Lung (tissue), 11 donors: ENCODE measurements at regions not wholly inside any gene's neighbourhood (a gene's known extent, or its start where the extent isn't known, plus 50 kb on each side); places are given as distances from the start of the nearest gene placed in this dataset.

Experiments
- ATAC-seq: fragments of 200-7000 bp; cut with Tn5 transposase; one replicate; pipeline ENCODE4 v1.9.1; 2020; ENCODE audit warnings: moderate number of reproducible peaks; ENCODE audit not compliant: insufficient read depth, low FRiP score
- DNase-seq, 3 donors: peaks; one replicate each; pipeline ENCODE4 v3.0.0-alpha.2; 2013 to 2017
- H3K27ac ChIP-seq, 2 donors: one replicate each; pipeline ENCODE4 v1.5.1; 2013; ENCODE audit warnings: mild to moderate bottlenecking in 2 of 2, moderate library complexity in 2 of 2, control low read depth in 1 of 2, inconsistent platforms in 1 of 2, low read depth in 1 of 2, low read length in 1 of 2
- H3K27me3 ChIP-seq, 3 donors: one replicate each; pipeline ENCODE4 v1.5.1; 2013; ENCODE audit warnings: low read length in 2 of 3; ENCODE audit not compliant: control insufficient read depth in 3 of 3, insufficient read depth in 3 of 3
- H3K36me3 ChIP-seq, 4 donors: one replicate each; pipeline ENCODE4 v1.5.1; 2013; ENCODE audit warnings: low read length in 4 of 4, mild to moderate bottlenecking in 1 of 4, moderate library complexity in 1 of 4; ENCODE audit not compliant: control insufficient read depth in 4 of 4, insufficient read depth in 4 of 4
- H3K4me1 ChIP-seq, 5 donors: one replicate each; pipeline ENCODE4 v1.5.1; 2013; ENCODE audit warnings: low read length in 5 of 5, mild to moderate bottlenecking in 2 of 5, moderate library complexity in 1 of 5; ENCODE audit not compliant: control insufficient read depth in 5 of 5, insufficient read depth in 5 of 5
- H3K4me3 ChIP-seq: one replicate; pipeline ENCODE4 v1.5.1; 2013; ENCODE audit warnings: mild to moderate bottlenecking, control low read depth, moderate library complexity
- H3K9ac ChIP-seq, 2 donors: one replicate each; pipeline ENCODE4 v1.5.1; 2013; ENCODE audit warnings: low read length in 2 of 2, control low read depth in 1 of 2; ENCODE audit not compliant: insufficient read depth in 1 of 2
- H3K9me3 ChIP-seq, 4 donors: one replicate each; pipeline ENCODE4 v1.5.1; 2013; ENCODE audit warnings: low read length in 3 of 4, mild to moderate bottlenecking in 1 of 4, moderate library complexity in 1 of 4; ENCODE audit not compliant: control insufficient read depth in 4 of 4, insufficient read depth in 3 of 4
- WGBS, 2 donors: extraction: QIAGEN DNeasy Blood & Tissue Kit; methylation state at CpG; one replicate each; pipeline ENCODE4 v1.1.7; 2013; 5-methylcytosine and 5-hydroxymethylcytosine counted together
- TF ChIP-seq, protein P1 (sequence below): IDR thresholded peaks from 2 replicates; pipeline ENCODE4 v1.5.1; 2012; ENCODE audit warnings: mild to moderate bottlenecking; ENCODE audit errors: control extremely low read depth, extremely low read depth
- donor health status: control.
- donor health status: control.
- donor health status: Bipolar disorder and iron deficiency.
- donor health status: healthy.
- donor health status: DM: yes; HTN: yes; CAD: no.

DNA sequence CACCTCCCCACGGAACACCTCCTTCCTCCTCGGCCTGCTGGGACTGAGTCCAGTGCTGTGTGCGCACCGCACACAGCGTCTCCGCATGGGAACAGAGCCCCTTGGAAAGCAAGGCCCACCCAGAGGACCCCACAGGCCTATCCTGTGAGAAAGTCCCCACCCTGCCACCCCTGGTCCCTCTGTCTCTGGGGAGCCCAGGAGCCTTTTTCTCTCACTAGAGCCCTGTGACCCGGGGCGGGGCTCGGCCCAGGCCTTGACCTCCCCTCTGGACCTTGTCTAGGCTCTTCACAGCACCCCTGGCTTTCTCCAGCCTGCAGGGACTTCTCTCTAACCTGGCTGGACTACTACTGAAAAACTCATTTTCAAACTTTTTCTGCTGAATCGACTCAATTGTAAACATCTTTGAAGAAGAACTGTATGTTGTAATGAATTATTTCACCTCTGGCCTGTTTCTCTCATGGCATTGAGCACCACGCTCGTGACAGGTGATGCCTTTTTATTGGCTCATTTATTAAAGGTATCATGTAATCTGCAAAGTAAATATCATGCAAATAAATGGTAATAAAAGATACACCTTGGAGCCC lies 89.2 kb downstream of the IRX1 start:
- Histone ChIP-seq H3K27me3 (no peaks in the 10 kb centered on the region), H3K4me3 (no peak overlapping the region), H3K4me1 (peaks cover 0 to 3% (median 0%) of the 10 kb centered on the region in 5 donors), H3K27ac (no peak overlapping the region), H3K9ac (no peak overlapping the region), H3K9me3 (no peaks in the 10 kb centered on the region), H3K36me3 (no peaks in the 10 kb centered on the region)
- TF ChIP-seq, protein P1, sequence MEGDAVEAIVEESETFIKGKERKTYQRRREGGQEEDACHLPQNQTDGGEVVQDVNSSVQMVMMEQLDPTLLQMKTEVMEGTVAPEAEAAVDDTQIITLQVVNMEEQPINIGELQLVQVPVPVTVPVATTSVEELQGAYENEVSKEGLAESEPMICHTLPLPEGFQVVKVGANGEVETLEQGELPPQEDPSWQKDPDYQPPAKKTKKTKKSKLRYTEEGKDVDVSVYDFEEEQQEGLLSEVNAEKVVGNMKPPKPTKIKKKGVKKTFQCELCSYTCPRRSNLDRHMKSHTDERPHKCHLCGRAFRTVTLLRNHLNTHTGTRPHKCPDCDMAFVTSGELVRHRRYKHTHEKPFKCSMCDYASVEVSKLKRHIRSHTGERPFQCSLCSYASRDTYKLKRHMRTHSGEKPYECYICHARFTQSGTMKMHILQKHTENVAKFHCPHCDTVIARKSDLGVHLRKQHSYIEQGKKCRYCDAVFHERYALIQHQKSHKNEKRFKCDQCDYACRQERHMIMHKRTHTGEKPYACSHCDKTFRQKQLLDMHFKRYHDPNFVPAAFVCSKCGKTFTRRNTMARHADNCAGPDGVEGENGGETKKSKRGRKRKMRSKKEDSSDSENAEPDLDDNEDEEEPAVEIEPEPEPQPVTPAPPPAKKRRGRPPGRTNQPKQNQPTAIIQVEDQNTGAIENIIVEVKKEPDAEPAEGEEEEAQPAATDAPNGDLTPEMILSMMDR, result no peak
- 88 to 92% methylated on average over 12 of the region's 12 CpGs for WGBS, 2 donors
- DNase-seq, result no peak
- no peak for ATAC-seq

DNA sequence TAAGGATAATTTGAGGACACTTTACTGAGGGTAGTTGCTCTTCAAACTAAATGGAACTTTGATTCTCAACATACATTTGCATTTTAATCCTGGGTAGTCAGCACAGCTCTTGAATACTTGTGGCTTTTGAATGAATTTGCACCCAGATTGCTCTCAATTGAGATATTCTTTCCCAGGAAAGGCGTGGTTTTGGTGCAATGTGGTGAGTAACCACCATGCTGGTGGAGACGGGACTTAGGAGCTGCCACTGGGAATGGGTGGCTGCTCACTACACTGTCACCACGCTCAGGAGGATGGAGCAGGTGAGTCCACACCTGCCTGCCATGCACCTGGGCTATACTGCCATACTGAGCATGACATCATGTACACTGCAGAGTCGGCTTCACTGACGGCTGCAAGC lies 99.2 kb downstream of the IRX1 start:
- Histone ChIP-seq H3K4me3 (no peak overlapping the region), H3K4me1 (no peaks in the 10 kb centered on the region), H3K9ac (no peak overlapping the region), H3K9me3 (peaks cover 0 to 4% (median under 1%) of the 10 kb centered on the region in 4 donors), H3K27ac (no peak overlapping the region), H3K36me3 (no peaks in the 10 kb centered on the region), H3K27me3 (no peaks in the 10 kb centered on the region)
- DNase-seq (no peak), ATAC-seq (no peak)
- TF ChIP-seq, protein P1, result no peak
- WGBS, 2 donors, result 82 to 84% methylated on average over 5 of the region's 5 CpGs

DNA sequence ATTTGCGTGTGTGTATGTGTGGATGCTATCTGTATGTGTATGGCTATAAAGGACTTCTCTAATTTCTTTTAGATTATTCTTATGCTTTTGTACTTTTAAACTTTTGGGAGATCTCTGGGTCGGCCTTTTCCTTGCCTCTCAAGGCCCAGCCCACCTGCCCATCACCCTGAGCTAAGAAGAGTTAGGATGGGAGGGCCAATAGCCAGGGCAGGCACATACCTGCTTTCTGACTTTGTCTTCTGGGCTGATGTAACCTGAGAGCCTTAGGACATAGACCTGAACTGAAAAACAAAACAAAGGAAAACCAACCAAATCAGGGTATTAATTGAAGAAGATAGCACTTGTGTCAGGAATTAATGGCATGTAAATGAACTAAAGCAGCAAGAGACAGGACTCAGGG lies 100.2 kb downstream of the IRX1 start:
- H3K9ac ChIP-seq, result no peak overlapping the region
- H3K27ac ChIP-seq, result no peak overlapping the region
- no peak overlapping the region for H3K4me3 ChIP-seq
- no peak for DNase-seq
- no peak for ATAC-seq
- no peaks in the 10 kb centered on the region for H3K4me1 ChIP-seq
- TF ChIP-seq, protein P1, result no peak
- no peaks in the 10 kb centered on the region for H3K27me3 ChIP-seq
- WGBS, 2 donors, result 79 to 85% methylated on average over 2 of the region's 2 CpGs
- peaks cover 0 to 4% (median 1%) of the 10 kb centered on the region in 4 donors for H3K9me3 ChIP-seq
- H3K36me3 ChIP-seq, result no peaks in the 10 kb centered on the region

DNA sequence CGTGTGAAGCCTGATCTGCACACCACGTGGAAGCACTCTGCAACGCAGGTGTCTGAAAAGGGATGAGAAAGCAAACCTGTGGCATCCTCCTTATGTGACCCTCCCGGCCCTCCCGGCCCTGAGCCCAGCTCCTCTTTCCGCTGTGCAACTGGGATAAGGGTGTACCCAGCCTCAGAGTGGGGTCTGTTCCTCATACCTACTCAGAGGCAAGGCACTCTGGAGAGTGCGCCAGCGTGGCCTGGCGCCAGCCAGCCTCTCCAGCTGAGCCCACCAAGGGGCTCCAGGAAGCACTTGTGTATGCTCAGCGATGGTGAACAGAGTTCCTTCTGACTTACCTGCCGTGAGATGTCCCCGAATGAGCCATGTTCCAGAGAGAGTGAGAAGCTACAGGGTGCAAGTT lies 102.8 kb downstream of the IRX1 start:
- Histone ChIP-seq H3K27me3 (no peaks in the 10 kb centered on the region), H3K9me3 (peaks cover 0 to 4% (median 1%) of the 10 kb centered on the region in 4 donors), H3K4me3 (no peak overlapping the region), H3K36me3 (no peaks in the 10 kb centered on the region), H3K4me1 (no peaks in the 10 kb centered on the region), H3K9ac (no peak overlapping the region), H3K27ac (no peak overlapping the region)
- TF ChIP-seq, protein P1, result no peak
- DNase-seq (no peak), ATAC-seq (no peak)
- WGBS, 2 donors, result 78 to 87% methylated on average over 12 of the region's 12 CpGs
